IPS-18c (cell line): ENCODE measurements at regions not wholly inside any gene's neighbourhood (a gene's known extent, or its start where the extent isn't known, plus 50 kb on each side); places are given as distances from the start of the nearest gene placed in this dataset.

Source experiments
- H3K4me3 ChIP-seq: 2 replicates; pipeline ENCODE4 v1.7.0; 2013; ENCODE audit warnings: low read depth, mild to moderate bottlenecking, low read length, moderate library complexity; ENCODE audit not compliant: insufficient read depth
- H3K9me3 ChIP-seq: one replicate; pipeline ENCODE4 v1.6.1; 2013; ENCODE audit warnings: mild to moderate bottlenecking, low read length, moderate library complexity; ENCODE audit not compliant: control insufficient read depth, insufficient read depth

DNA sequence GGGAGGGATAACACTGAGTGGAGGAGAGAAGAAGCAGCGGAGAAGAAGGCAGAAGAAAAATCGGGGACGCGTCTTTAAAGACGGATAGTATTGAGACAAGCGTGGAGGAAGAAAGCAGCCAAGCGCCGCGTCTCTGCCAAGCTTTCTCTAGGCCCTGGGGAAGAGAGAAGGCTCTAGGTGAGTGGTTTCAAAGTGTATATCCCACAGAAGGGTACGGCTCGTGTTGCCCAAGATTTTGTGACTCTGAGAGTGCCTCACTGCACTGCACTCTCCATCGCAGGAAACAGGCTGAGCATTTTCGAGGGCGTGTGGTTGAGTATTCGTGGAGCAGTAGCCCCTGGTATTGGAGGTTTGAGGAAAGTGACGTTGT lies 185.4 kb downstream of the TRIM27 start:
- peak overlapping the region; percentile 42 for H3K4me3 ChIP-seq
- no peaks in the 10 kb centered on the region for H3K9me3 ChIP-seq

DNA sequence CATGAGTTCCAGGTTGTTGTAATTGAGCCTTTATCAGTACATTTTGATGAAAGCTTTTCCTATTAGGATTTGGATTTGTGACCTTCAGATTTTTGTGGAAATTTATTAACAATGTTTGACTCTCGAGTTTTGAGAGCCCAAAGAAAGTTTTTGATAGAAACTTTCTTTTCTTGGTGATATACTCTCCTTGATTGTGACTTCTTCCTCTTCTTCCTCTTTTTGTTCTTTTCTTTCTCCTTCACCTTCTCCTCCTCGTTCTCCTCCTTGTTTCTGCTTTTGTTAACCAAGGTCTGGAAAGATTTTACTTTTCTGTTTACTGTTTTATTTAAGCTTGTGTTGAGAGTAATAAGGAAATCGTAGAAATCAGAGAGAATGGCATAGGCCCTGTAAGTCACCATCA lies 182.4 kb downstream of the TRIM27 start:
- no peak overlapping the region for H3K4me3 ChIP-seq
- no peaks in the 10 kb centered on the region for H3K9me3 ChIP-seq

DNA sequence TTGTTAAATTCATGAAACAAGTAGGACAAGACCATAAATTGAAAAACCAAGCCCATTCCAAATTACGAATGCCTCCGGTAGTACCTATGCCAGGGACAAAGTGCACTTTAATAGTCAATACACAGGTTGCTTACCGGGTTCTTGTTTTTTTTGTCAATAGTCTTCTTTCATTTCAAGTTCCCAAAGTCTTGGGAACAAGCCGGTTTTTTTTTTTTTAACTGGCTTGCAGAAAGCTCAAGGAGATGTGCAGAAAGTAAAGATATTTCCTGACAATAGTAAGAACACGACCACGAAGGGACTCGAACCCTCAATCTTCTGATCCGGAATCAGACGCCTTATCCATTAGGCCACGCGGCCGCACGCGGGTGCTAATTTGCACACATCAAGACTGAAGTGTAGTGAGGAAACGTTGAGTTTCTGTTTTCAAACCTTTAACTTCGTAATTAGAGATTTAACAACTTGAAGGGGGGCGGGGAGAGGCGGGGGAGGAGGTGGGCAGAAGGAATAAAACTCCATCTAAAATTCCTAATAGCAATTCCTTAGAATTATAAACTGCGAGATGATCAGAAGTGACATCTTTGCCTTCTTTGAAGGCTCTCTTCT lies 181.0 kb downstream of the TRIM27 start:
- no peaks in the 10 kb centered on the region for H3K9me3 ChIP-seq
- peak overlapping the region; percentile 29 for H3K4me3 ChIP-seq

GRCh38 chr6:28743271-28743789 lies 180.5 kb downstream of the TRIM27 start:
- H3K4me3 ChIP-seq, result peak overlapping the region; percentile 29
- H3K9me3 ChIP-seq, result no peaks in the 10 kb centered on the region

GRCh38 chr6:28747083-28747630 lies 176.6 kb downstream of the TRIM27 start:
- H3K4me3 ChIP-seq, result peak overlapping the region; percentile 67

DNA sequence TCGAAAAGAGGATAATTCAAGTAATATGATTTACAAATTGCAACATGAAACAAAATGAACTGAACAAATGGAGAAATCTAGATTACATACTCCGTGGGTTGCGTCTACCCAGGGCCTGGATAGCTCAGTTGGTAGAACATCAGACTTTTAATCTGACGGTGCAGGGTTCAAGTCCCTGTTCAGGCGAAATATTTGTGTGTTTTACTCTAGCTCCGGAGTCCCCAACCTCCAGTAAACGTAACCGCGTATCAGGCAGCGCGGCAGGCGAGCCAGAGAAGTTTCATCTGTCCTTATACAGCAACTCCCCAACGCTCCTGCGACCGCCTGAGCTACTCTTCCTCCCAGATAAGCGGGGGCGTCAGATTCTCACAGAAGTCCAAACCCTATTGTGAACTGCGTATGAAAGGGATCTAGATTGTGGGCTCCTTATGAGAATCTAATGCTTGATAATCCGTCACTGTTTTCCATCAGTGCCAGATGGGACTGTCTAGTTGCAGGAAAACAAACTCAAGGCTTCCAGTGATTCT lies 176.1 kb downstream of the TRIM27 start:
- peaks cover 2% of the 10 kb centered on the region for H3K9me3 ChIP-seq
- peak overlapping the region; percentile 67; the same call in 1 of the 2 replicates for H3K4me3 ChIP-seq

More at GRCh38 chr6:28747083-28747630, 176.6 kb downstream of the TRIM27 start:
- H3K9me3 ChIP-seq, result peaks cover 2% of the 10 kb centered on the region

- peaks cover 2% of the 10 kb centered on the region for H3K9me3 ChIP-seq
- H3K4me3 ChIP-seq, result peak overlapping the region; percentile 67; the same call in 1 of the 2 replicates
Observed at GRCh38 chr6:28748192-28748591, 175.6 kb downstream of the TRIM27 start.

GRCh38 chr6:28750926-28751458 lies 172.8 kb downstream of the TRIM27 start:
- Histone ChIP-seq H3K9me3 (peaks cover 2% of the 10 kb centered on the region), H3K4me3 (no peak overlapping the region)

DNA sequence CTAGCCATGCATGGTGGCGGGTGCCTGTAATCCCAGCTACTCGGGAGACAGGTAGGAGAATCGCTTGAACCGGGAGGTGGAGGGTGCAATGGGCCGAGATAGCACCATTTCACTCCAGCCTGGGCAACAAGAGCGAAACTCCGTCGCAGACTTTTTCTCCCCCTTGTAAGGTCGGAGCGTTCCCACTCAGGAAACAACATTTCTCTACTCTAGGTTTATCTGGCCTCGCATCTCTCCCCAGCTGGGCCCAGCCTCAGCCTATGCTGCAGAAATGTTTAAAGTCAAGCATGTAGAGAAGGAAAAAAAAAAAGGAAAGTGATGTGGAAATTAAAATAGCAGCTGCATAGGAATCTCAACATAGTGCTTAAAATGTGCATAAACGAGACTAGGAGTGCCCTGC lies 172.3 kb downstream of the TRIM27 start:
- H3K4me3 ChIP-seq, result no peak overlapping the region
- H3K9me3 ChIP-seq, result peaks cover 2% of the 10 kb centered on the region

GRCh38 chr6:28751963-28752350 lies 171.8 kb downstream of the TRIM27 start:
- H3K4me3 ChIP-seq, result no peak overlapping the region
- H3K9me3 ChIP-seq, result peaks cover 2% of the 10 kb centered on the region

DNA sequence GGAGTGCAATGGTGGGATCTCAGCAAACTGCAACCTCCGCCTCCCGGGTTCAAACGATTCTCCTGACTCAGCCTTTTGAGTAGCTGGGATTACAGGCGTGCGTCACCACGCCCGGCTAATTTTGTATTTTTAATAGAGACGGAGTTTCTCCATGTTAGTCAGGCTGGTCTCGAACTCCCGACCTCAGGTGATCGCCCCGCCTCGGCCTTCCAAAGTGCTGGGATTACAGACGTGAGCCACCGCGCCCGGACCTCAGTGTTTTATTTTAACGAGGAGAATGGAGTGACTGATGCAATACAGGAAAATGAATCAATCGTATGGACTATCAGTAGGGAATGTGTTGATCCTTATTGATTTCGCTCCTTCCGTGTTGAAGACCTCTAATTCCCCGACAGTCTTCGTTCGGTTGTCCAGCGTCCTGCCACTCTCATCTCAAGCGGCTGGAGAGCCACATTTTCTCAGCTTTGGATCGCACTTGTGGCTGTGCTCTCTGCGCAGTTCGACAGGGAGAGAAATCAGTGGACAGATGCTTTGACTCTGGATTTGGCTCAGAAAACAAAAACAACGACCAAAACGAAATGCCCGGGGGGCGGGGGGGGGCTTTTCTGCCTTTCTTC lies 166.2 kb downstream of the TRIM27 start:
- Histone ChIP-seq H3K9me3 (no peaks in the 10 kb centered on the region), H3K4me3 (peak overlapping the region; percentile 32)

- Histone ChIP-seq H3K4me3 (peak overlapping the region; percentile 37), H3K9me3 (no peaks in the 10 kb centered on the region)
Observed at GRCh38 chr6:28758046-28758817, 165.6 kb downstream of the TRIM27 start.

DNA sequence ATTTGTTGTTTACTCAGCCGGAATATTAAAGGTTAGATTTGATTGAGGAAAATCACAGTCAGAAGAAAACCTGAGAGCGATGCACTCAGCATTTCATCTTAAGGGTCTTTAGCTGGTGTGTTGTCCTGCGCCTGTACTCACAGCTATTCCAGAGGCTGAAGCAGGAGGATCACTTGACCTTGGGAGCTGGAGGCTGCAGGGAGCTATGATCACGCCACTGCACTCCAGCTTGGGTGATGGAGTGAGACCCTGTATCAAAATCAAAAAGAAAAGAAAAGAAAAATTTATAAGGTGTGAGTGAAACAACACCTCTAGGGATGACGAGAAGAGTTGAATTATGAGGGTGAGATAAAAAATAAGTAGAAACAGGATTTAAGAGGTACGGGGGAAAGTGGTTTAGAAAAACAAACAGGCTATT lies 165.0 kb downstream of the TRIM27 start:
- no peak overlapping the region for H3K4me3 ChIP-seq

DNA sequence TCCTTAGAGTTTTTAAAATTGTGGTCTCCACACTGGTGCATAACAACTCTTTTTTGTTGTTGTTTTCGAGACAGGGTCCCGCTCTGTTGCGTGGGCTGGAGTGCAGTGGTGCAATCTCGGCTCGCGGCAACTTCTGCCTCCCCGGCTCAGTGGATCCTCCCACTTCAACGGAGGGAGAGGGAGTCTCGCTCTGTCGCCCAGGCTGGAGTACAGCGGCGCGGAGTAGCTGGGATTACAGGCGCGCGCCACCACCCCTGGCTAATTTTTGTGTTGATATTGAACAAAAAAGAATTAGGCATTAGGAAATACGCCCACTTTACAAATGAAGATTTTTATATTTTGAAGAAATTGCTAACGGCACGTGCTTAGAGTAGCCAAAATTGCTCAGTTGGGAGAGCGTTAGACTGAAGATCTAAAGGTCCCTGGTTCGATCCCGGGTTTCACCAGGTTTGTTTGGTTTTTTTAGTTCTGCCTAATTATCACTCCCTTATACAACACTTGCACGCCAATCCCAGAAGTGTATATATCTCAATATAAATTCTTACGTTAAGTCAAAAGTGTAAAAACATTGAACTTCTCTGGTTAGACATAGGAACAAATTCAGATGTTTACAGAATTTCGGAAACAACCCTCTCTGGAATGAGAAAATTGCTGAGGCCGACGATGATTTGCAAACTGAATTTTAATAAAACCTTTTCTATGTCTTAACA lies 159.6 kb downstream of the TRIM27 start:
- H3K4me3 ChIP-seq, result no peak overlapping the region

More for the DNA sequence above, 165.0 kb downstream of the TRIM27 start:
- H3K9me3 ChIP-seq, result no peaks in the 10 kb centered on the region

GRCh38 chr6:28764761-28765282 lies 159.0 kb downstream of the TRIM27 start:
- Histone ChIP-seq H3K9me3 (peaks cover 2% of the 10 kb centered on the region), H3K4me3 (peak overlapping the region; percentile 20)

More for the DNA sequence above, 159.6 kb downstream of the TRIM27 start:
- H3K9me3 ChIP-seq, result peaks cover 2% of the 10 kb centered on the region

GRCh38 chr6:28765978-28766351 lies 157.8 kb downstream of the TRIM27 start:
- Histone ChIP-seq H3K9me3 (peaks cover 2% of the 10 kb centered on the region), H3K4me3 (peak overlapping the region; percentile 40)
